Erythroblast (primary cell): ENCODE measurements at regions not wholly inside any gene's neighbourhood (a gene's known extent, or its start where the extent isn't known, plus 50 kb on each side); places are given as distances from the start of the nearest gene placed in this dataset.

Experiments
- GATA1 ChIP-seq: IDR thresholded peaks from 2 replicates; pipeline ENCODE4 v1.6.1; 2011; ENCODE audit warnings: low read depth, mild to moderate bottlenecking, control low read depth, low read length, moderate library complexity
- POLR2A ChIP-seq: IDR thresholded peaks from 2 replicates; pipeline ENCODE4 v1.6.1; 2011; ENCODE audit warnings: mild to moderate bottlenecking, low read length

GRCh38 chr10:123417414-123417813, 248.7 kb upstream of the GPR26 start:
- TF ChIP-seq POLR2A (no peak), GATA1 (no peak)
